HCT116 (cell line): ENCODE measurements at regions not wholly inside any gene's neighbourhood (a gene's known extent, or its start where the extent isn't known, plus 50 kb on each side); places are given as distances from the start of the nearest gene placed in this dataset.

Experiments
- ATAC-seq: fragments of 200-7000 bp; cut with Tn5 transposase; 2 replicates; pipeline ENCODE4 v1.9.1; 2020; ENCODE audit warnings: mild to moderate bottlenecking, moderate library complexity
- BruUV-seq: library from RNA; stranded (reverse); fragments of 400-500 nt; replicated peaks from 2 replicates; lab custom pipeline; 2021; lab: Mats Ljungman, UMichigan
- CTCF ChIA-PET: fragments of 300-600 bp; sonication (Branson Sonifier 250); formaldehyde crosslinking; loops from one replicate; lab custom pipeline; 2021; ENCODE audit warnings: antibody characterized with exemption; lab: Charles Lee
- POLR2A ChIA-PET: fragments of 300-600, 350-600 bp; sonication (Branson Sonifier 250); formaldehyde crosslinking; loops from one replicate; lab custom pipeline; 2021; ENCODE audit warnings: antibody characterized with exemption; lab: Charles Lee
- RAD21 ChIA-PET, 2 experiments: fragments of 300-600 bp; sonication (Branson Sonifier 250); formaldehyde crosslinking; loops; one replicate each; lab custom pipeline; 2023; ENCODE audit warnings: low total read pairs in 2 of 2; ENCODE audit not compliant: uncharacterized antibody in 2 of 2, unreplicated experiment in 2 of 2, low non-redundant PET in 1 of 2; lab: Charles Lee
- DNase-seq: peaks from one replicate; pipeline ENCODE4 v3.0.0-alpha.2; 2010; ENCODE audit warnings: low read depth, low spot score
- H2AFZ ChIP-seq: fragments of 200-600 bp; shearing (Covaris generic), sonication (generic); 2 replicates; pipeline ENCODE4 v1.6.1; 2017; ENCODE audit warnings: low read depth, mixed run types, mixed read lengths, antibody characterized with exemption, low read length; ENCODE audit not compliant: poor library complexity, severe bottlenecking
- H3K27ac ChIP-seq: 2 replicates; pipeline ENCODE4 v1.5.1; 2012; ENCODE audit warnings: low read depth, low read length
- H3K27me3 ChIP-seq: fragments of 200-600 bp; sonication (generic); 2 replicates; pipeline ENCODE4 v1.6.1; 2016; ENCODE audit warnings: mixed run types, low read length, mixed read lengths; ENCODE audit not compliant: insufficient read depth
- H3K36me3 ChIP-seq, 2 experiments: fragments of 200-500 bp in 1 of 2; fragments of 200-600 bp in 1 of 2; sonication (Bioruptor generic) in 1 of 2; sonication (generic) in 1 of 2; 2 replicates each; pipeline versions ENCODE4 v1.5.1 to v1.6.1; 2014 to 2016; ENCODE audit warnings: low read length in 2 of 2, inconsistent platforms in 1 of 2, mixed read lengths in 1 of 2, mixed run types in 1 of 2; ENCODE audit not compliant: insufficient read depth in 2 of 2, control insufficient read depth in 1 of 2
- H3K4me1 ChIP-seq, 2 experiments: fragments of 200-600 bp in 1 of 2; sonication (generic) in 1 of 2; 2 replicates each; pipeline versions ENCODE4 v1.5.1 to v1.6.1; 2012 to 2017; ENCODE audit warnings: low read length in 2 of 2, inconsistent platforms in 1 of 2, mild to moderate bottlenecking in 1 of 2, mixed read lengths in 1 of 2, mixed run types in 1 of 2, moderate library complexity in 1 of 2; ENCODE audit not compliant: insufficient read depth in 2 of 2, control insufficient read depth in 1 of 2
- H3K4me2 ChIP-seq: fragments of 200-600 bp; sonication (generic); 2 replicates; pipeline ENCODE4 v1.6.1; 2017; ENCODE audit warnings: mixed run types, low read length, mixed read lengths
- H3K4me3 ChIP-seq, 2 experiments: fragments of 200-600 bp in 1 of 2; sonication (generic) in 1 of 2; replicated peaks in 1 of 2; 2 replicates each; pipeline ENCODE4 v1.5.1; 2011 to 2016; ENCODE audit warnings: low read length in 2 of 2, control low read depth in 1 of 2, low read depth in 1 of 2, mild to moderate bottlenecking in 1 of 2, mixed read lengths in 1 of 2, mixed run types in 1 of 2
- H3K79me2 ChIP-seq: fragments of 200-600 bp; sonication (generic); 2 replicates; pipeline ENCODE4 v1.6.1; 2017; ENCODE audit warnings: mild to moderate bottlenecking, mixed run types, low read length, moderate library complexity, mixed read lengths; ENCODE audit not compliant: insufficient read depth
- H3K9ac ChIP-seq: fragments of 200-600 bp; sonication (generic); 2 replicates; pipeline ENCODE4 v1.6.1; 2016; ENCODE audit warnings: low read length, mixed read lengths
- H3K9me2 ChIP-seq: fragments of 200-600 bp; sonication (generic), shearing (Covaris generic); 2 replicates; pipeline ENCODE4 v1.6.1; 2017; ENCODE audit warnings: mixed run types, mild to moderate bottlenecking, moderate library complexity; ENCODE audit not compliant: insufficient read depth
- H3K9me3 ChIP-seq, 2 experiments: fragments of 200-500 bp in 1 of 2; fragments of 200-600 bp in 1 of 2; sonication (Bioruptor generic) in 1 of 2; sonication (generic) in 1 of 2; 2 replicates each; pipeline ENCODE4 v1.6.1; 2014 to 2017; ENCODE audit warnings: low read length in 2 of 2, mixed read lengths in 2 of 2, inconsistent platforms in 1 of 2, low read depth in 1 of 2, mild to moderate bottlenecking in 1 of 2, mixed run types in 1 of 2, moderate library complexity in 1 of 2; ENCODE audit not compliant: control insufficient read depth in 1 of 2, insufficient read depth in 1 of 2
- H4K20me1 ChIP-seq: fragments of 200-600 bp; sonication (generic), shearing (Covaris generic); 2 replicates; pipeline ENCODE4 v1.6.1; 2017; ENCODE audit warnings: mixed run types, mild to moderate bottlenecking, moderate library complexity; ENCODE audit not compliant: insufficient read depth
- ATF3 ChIP-seq: IDR thresholded peaks from 2 replicates; pipeline ENCODE4 v1.6.1; 2012
- CBX3 ChIP-seq: IDR thresholded peaks from 2 replicates; pipeline ENCODE4 v1.6.1; 2012; ENCODE audit warnings: low read depth
- CTCF ChIP-seq, 3 experiments: fragments of 200-600 bp in 1 of 3; sonication (generic) in 1 of 3; IDR thresholded peaks in 2 of 3; conservative IDR thresholded peaks in 1 of 3; 2 replicates each; pipeline ENCODE4 v1.5.1; 2012 to 2017; ENCODE audit warnings: low read depth in 2 of 3, low read length in 2 of 3, antibody characterized with exemption in 1 of 3, borderline replicate concordance in 1 of 3, control low read depth in 1 of 3, mild to moderate bottlenecking in 1 of 3, mixed read lengths in 1 of 3, mixed run types in 1 of 3, moderate library complexity in 1 of 3; ENCODE audit not compliant: insufficient read depth in 1 of 3
- EGR1 ChIP-seq: IDR thresholded peaks from 2 replicates; pipeline ENCODE4 v1.6.1; 2012; ENCODE audit warnings: low read depth
- EZH2 ChIP-seq: fragments of 200-600 bp; sonication (generic); IDR thresholded peaks from 2 replicates; pipeline ENCODE4 v1.6.1; 2017; ENCODE audit warnings: antibody characterized with exemption, mixed run types
- EZH2phosphoT487 ChIP-seq: fragments of 200-600 bp; IDR thresholded peaks from 2 replicates; pipeline ENCODE4 v1.6.1; 2018; ENCODE audit warnings: antibody characterized with exemption, borderline replicate concordance
- MAX ChIP-seq: IDR thresholded peaks from 2 replicates; pipeline ENCODE4 v1.6.1; 2012
- POLR2A ChIP-seq: IDR thresholded peaks from 2 replicates; pipeline ENCODE4 v1.7.0; 2011; ENCODE audit warnings: borderline replicate concordance; ENCODE audit not compliant: insufficient read depth, insufficient read length; ENCODE audit errors: extremely low read depth
- POLR2AphosphoS5 ChIP-seq: IDR thresholded peaks from 2 replicates; pipeline ENCODE4 v1.6.1; 2011; ENCODE audit warnings: mild to moderate bottlenecking, low read depth, low read length, moderate library complexity
- REST ChIP-seq: IDR thresholded peaks from 2 replicates; pipeline ENCODE4 v1.6.1; 2012; ENCODE audit warnings: low read depth
- SP1 ChIP-seq: IDR thresholded peaks from 2 replicates; pipeline ENCODE4 v1.6.1; 2012; ENCODE audit warnings: low read depth
- SRF ChIP-seq: IDR thresholded peaks from 2 replicates; pipeline ENCODE4 v1.6.1; 2012; ENCODE audit warnings: low read depth
- TCF7L2 ChIP-seq: IDR thresholded peaks from 2 replicates; pipeline ENCODE4 v1.7.0; 2011; ENCODE audit warnings: borderline replicate concordance, inconsistent platforms; ENCODE audit not compliant: insufficient read depth, insufficient read length; ENCODE audit errors: extremely low read depth
- YY1 ChIP-seq: IDR thresholded peaks from 2 replicates; pipeline ENCODE4 v1.6.1; 2011; ENCODE audit warnings: low read length, low read depth, moderate library complexity, mild to moderate bottlenecking; ENCODE audit not compliant: insufficient replicate concordance; ENCODE audit errors: extremely low read depth
- ZFX ChIP-seq: fragments of 450-650 bp; IDR thresholded peaks from 2 replicates; pipeline ENCODE4 v1.6.1; 2017
- ZNF274 ChIP-seq: fragments of 200-500 bp; sonication (Bioruptor generic); IDR thresholded peaks from 2 replicates; pipeline ENCODE4 v1.6.1; 2014; ENCODE audit warnings: mild to moderate bottlenecking, low read depth, low read length, inconsistent platforms
- intact Hi-C: fragments of 100-400 bp; cut with micrococcal nuclease; formaldehyde crosslinking; loops from 2 replicates; pipeline ENCODE4 v1.10.0; 2022

GRCh38 chrX:149069899-149070298 lies 435.2 kb downstream of the IDS start:
- Histone ChIP-seq H3K4me3 (no peak overlapping the region), H3K79me2 (no peaks in the 10 kb centered on the region), H3K9me2 (no peaks in the 10 kb centered on the region), H3K9me3 (no peaks in the 10 kb centered on the region), H3K9ac (no peak overlapping the region), H3K4me1 (no peaks in the 10 kb centered on the region), H4K20me1 (no peaks in the 10 kb centered on the region), H3K27ac (no peak overlapping the region), H2AFZ (no peak overlapping the region), H3K36me3 (no peaks in the 10 kb centered on the region), H3K4me2 (no peak overlapping the region), H3K27me3 (no peaks in the 10 kb centered on the region)
- ChIA-PET POLR2A (no interaction called here), RAD21 (no interaction called here), CTCF (no interaction called here)
- TF ChIP-seq YY1 (no peak), EZH2 (no peak), REST (no peak), ZNF274 (no peak), MAX (no peak), EGR1 (no peak), SRF (no peak), TCF7L2 (no peak), SP1 (no peak), ATF3 (no peak), POLR2AphosphoS5 (no peak), EZH2phosphoT487 (no peak), CTCF (IDR thresholded peaks at IDR 0.05 in 2 of 3, conservative IDR thresholded peaks at IDR 0.05 in 1 of 3; ENCODE audit: borderline replicate concordance in 1 of 3, insufficient read depth in 1 of 3, low read depth in 2 of 3, low read length in 2 of 3) (no peak), ZFX (no peak), CBX3 (no peak), POLR2A (no peak)
- BruUV-seq: no TSS peak
- DNase-seq (no peak), ATAC-seq (no peak)
- intact Hi-C loops: no loop called here
